Fibroblast of skin of scalp (primary cell): ENCODE measurements at regions not wholly inside any gene's neighbourhood (a gene's known extent, or its start where the extent isn't known, plus 50 kb on each side); places are given as distances from the start of the nearest gene placed in this dataset.
A peak's percentile ranks its signal among the peaks of the same experiment; 100 is the strongest.
"Not testable (repeated sequence)": the region's sequence is repeated elsewhere in the genome, so short reads cannot be mapped to it uniquely, and the experiment has no call there.

ENCODE experiments used
- DNase-seq: peaks from one replicate; pipeline ENCODE4 v3.0.0-alpha.2; 2013

DNA sequence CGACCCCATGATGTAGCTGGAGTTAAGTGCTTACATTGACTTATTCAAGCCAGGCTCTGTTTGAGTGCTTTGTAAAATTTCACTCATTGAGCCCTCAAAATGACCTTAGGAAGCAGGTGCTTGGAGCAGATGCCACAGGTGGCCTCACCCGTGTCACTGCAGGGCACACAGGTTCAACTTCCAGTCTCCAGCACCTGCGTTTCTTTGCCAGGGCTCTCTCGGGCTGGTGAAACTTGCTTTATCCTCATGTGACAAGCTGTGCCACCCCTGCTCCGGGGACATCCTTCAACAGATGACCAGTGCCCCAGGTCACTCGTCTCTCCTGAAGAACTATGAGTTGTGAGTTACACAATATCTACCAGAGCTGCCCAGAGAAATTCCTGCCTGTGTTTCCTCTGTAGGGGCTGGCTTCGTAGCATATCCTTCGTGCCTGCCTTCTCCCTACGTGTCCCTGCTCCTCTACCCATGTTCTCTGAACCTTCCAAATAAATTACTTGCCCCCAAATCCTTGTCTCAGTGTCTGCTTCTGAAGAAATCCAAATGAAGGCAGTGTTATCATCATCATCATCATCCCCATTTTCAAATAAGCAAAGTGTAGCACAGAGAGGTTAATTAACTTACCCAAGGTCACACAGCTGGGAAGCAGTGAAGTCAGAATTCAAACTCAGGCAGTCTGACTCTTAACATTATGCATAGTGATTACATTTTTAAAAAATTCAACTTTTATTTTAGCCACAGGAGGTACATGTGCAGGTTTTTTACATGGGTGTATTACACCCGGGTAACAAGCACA, 352.5 kb downstream of the NPIPA8 start:
- DNase-seq: no peak

DNA sequence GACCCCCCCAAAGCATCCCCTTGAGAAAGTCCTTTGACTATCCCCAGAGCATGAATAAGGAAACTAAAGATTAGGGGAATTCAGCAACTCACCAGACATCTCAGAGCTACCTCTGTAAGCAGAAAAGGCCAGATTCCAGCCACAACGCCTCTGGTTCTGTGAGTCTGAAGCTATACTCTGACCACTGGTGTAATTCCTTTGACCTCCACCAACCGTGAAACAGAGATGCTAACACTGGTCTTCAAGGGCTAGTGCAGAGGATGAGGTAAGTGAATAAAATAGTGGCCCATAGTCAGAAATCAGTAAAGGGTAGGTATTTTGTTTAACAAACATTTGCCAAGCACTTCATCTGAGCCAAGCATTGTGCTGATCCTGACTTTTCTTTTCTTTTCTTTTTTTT, 353.4 kb downstream of the NPIPA8 start:
- DNase-seq: no peak

DNA sequence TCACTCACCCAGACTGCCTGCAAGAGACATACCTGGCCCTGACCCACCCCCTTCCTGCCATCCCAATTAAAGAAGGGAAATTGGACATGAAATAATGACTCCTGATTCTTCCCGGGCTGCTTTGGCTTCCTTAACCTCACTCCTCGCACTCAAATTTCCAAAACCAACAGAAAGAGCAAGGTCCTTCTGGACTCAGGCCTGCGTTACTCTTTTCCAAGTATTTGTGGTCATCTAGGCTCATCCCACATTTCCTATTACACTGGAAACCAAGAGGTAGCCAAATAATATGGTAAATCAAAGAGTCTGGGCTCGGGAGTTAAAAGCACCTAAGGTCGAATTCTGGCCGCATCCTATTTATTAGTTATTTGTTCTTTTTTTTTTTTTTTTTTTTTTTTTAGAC, 359.3 kb downstream of the NPIPA8 start:
- no peak for DNase-seq

DNA sequence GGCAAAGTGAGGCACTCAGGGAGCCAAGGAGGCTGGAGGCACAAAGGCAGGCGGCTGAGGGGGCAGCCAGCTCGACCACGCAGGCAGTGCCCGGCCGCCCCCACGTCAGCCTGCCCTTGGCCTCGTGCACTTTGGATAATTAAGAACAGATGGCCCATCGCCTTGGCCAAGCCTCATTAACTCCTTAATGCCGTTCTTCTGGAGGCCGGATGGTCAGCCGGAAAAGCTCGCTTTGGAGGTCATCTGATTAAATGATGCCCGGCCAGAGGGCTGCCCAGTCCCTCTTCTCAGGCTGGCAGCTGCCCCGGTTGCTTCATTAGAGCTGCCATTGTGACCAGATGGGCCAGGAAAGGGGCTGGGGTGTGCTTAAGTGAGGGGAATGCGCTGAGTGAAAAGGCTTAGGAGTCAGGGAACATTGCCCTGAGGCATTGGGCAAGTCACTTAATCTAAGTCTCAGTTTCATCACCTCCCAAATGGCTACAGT, 364.0 kb downstream of the NPIPA8 start:
- no peak for DNase-seq

DNA sequence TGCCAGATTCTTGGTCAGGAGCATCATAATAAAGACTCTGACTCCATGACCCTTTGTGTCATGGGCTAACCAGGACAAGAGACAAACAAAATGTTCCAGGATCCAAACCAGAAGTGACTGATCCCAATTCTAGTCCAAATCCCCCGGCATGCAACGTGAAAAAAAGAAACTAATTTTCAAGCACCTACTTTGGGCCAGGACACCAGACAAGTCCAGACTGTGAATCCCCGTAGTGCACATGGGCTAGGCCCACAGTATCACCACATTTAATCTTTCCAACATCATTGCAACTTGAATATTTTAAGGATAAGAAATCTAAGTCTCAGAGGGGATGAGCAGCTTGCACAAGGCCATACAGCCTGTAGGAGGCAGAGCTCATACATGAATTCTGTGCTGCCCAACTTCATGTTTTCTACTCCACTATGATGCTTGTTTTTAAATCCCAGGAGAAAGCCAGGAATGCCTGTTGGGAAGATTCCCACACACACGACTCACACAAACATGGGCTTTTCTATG, 365.7 kb downstream of the NPIPA8 start:
- DNase-seq: peak; percentile 65

DNA sequence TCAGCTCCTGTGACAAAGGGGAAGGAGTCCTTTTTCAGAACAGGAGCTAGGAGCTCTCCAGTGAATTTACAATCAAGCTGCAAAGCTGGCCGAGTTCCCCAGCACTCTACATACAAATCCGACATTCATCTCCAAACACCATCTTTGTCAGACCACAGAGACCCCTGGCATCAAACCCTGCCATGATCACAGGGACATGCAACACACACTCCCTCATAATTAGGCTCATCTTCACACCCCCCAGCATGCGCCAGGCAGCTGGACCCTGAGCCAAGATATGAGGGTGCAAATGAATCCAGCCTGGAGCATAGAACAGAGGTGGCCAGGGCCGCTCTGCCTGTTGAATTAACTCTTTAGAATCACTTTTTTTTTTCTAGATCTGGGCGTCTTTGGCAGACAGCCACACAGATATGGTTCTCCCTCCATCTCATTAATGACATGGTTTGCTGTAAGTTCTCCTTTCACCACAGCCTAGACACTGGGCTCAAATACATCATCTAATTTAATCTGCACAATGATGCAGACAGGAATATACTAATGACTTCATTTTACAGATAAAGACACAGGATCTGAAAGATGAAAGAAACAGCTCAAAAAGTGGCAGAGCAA, 366.3 kb downstream of the NPIPA8 start:
- no peak for DNase-seq

DNA sequence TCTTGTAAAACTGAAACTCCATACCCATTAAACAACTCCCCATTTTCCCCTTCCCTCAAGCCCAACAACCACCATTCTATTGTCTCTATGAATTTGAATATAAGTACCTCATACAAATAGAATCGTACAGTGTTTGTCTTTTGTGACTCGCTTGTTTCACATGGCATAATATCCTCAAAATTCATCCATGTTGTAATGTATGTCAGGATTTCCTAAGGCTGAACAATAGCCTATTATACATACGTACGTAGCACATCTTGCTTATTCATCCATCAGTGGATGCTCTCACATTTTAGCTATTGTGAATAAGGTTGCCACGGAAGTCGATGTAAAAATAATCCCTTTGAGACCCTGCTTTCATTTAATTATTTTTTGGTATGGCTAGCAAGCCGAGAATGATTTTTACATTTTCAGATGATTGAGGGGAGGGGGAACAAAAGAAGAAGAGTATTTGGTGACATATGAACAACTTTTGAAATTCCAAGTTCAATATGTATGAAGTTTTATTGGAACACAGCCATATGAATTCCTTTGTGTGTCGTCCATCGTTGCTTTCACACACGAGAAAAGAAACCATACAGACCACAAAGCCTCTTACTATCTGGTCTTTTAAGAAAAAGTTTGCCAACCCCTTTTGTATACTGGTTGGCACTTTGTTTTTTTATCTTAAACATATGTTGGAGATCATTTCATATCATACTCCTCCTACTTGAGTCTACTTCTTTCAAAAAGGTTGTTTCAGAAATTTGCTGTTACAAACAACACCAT, 371.2 kb downstream of the NPIPA8 start:
- peak; percentile 55 for DNase-seq

DNA sequence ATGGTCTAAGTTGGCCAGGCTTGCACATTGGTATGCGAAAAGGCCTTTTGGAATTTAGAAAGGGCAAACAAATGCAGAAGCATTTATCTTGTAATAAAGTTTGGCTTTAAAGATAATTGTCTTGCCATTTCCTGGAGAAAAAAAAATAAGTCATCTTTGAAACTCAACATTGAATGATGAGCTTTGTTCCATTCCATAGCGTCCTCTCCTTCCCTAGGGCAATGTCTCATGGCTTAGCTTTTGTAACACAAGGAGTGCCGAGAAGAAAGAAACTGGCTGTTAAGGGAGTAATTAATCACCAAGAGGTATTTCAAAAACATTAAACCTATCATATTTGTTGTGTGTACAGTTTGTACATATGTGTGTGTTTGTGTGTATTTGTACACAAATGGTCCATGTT, 372.3 kb downstream of the NPIPA8 start:
- peak; percentile 11 for DNase-seq

DNA sequence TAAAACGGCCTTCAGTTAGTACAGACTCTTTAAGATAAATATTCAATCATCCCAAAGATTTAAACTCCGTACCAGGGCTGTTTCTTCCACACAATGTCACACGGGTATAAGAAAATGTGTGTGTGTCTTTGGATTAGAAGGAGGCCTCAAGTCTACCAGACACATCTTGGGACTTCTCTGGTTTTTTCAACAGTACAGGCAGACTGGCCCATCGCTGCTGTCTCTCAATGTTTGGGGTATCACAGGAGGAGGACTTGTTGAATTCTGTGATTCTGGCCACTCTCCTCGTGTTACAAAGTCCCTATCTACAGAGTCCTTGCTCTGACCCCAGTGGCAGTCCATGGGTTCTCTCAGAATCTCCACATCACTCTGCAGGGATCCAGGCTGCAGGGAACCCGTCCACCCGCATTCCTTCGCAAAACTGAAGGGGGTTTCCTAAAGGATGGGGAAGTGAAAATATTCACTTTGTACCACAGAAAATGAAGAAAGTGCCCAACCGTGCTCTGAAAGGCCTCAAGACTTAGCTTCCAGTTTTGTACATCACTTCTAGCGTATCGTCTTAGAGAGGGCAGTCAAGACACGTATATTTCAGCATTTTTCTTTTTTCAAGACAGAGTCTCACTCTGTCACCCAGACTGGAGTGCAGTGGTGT, 373.2 kb downstream of the NPIPA8 start:
- no peak for DNase-seq

DNA sequence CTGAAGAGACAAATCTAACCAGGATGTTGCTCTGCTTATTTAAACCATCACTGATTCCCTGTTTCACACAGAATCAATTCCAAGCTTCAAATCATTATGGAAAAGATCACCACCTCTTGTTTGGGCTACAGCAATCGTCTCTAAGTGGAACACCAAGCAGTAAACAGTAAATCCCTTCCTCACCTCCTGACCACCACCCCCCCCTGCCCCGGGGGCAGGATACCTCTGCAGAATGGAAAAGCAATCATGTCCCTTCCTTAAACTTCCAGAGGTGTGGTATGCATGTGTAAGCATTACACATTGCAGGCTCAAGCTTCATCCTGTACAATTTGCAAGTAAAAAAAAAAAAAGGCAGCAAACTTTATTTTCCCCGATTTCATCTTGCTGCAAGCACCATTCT, 373.8 kb downstream of the NPIPA8 start:
- no peak for DNase-seq

DNA sequence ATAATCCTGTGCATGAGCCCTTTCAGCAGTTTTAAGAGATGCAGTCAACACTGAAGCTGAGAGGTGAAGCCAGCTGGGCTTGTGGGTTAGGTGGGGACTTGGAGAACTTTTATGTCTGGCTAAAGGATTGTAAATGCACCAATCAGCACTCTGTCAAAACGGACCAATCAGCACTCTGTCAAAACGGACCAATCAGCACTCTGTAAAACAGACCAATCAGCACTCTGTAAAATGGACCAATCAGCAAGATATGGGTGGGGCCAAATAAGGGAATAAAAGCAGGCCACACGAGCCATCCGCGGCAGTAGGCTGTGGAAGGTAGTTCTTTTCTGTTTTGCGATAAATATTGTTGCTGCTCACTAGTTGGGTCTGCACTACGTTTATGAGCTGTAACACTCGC, 374.7 kb downstream of the NPIPA8 start:
- DNase-seq: not testable (repeated sequence)

DNA sequence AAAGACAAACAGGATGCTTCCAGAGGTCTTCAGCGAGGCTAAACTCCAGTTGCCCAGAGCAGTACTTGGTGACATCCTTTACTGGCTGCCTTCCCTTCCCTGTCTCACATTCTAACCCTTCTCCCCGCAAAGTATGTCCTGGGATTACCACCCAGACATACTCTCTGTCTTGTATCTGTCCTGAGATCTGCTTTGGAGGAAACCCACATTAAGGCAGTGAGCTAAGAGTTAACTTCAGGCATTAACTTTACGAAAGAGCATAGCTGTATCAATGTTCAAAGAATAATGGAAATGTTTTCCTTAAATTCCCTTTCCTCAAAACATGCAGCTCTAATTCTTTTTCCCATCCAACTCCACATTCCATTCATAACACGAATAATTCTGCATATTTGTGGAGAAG, 385.2 kb downstream of the NPIPA8 start:
- DNase-seq: peak; percentile 74

DNA sequence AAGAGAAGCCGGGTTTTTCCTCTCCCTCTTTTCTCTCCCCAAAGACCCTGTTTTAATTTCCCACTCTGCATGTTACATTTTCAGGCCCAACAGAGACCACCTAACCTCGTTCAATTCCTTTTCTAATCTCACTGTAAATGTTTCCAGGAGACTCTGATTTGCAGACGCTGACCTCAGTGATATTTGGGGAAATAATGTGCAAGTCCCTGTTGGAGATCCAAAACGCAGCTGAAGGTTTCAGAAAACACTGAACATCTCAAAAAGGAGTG, 386.6 kb downstream of the NPIPA8 start:
- DNase-seq: no peak

DNA sequence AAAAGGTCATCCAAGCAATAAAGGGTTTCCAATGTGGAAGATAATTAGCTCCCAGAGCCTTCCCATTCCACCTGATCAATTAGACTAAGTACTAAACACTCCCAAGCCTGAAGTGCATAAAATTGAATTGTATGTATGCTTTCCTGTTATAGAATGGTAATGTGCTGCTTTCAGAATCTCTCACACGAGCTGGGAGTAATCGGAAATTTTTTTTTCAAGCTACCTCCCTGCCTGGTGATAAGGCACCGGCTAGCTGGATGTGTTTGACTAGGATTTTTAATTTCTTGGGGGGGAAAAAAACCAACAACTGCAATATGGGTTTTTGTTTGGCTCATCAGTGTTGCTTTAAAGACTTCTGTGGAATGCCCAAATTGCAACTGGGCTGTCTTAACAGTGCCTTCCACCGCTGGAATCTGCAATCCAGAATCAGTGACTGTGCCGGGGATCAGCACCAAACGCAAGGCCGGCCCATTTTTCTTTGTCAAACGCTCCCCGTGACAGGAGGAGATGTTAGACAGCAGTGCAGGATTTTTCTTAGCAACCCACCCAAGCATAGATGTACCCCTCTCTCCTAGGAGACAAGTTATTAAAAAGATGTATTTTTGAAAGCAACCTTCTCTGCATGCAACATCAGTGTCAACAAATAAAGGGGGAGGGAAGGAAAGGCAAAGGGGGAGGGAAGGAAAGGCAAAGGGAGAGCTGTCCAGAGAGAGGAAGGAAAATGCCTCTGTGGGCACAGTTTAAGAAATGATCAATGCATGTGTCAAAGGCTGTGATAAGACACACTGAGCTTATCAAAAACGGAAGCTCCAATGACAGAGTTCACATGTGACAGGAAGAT, 387.2 kb downstream of the NPIPA8 start:
- no peak for DNase-seq

DNA sequence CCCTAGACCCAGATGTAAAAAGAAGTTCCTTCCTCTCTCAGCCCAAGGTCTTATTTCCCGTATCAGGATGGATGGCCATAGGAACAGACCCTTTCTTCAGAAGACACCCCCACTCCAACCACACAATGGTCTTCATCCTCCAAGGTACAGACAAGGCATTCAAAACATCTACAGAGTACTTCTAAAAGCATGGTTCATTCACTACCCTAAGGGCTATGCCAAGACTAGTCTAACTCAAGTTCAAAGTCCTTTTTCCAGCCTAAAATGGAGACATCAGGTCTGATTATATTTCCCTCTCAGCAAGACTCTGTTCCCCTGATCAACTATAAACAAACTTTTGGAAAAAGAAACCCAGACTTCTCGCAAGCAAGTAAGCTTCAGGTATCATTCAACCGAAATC, 388.9 kb downstream of the NPIPA8 start:
- no peak for DNase-seq

DNA sequence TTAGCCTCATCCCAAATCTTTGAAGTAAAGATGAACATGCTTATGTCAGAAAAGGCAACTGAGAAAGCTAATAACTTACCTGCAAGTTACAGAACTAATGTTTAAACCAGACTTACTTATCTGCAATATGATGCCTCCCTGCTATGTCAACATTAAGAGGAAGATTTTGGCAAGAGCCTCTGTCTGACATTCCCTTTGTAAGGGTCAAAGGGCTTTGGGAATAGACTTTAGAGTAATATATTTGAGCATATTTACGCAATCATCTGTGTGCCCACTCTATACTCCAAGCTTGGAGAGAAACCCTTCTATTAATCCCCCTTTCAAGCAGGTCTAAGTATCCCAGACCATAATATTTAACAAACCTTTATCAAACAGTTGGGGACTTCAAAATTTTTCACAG, 389.4 kb downstream of the NPIPA8 start:
- no peak for DNase-seq

DNA sequence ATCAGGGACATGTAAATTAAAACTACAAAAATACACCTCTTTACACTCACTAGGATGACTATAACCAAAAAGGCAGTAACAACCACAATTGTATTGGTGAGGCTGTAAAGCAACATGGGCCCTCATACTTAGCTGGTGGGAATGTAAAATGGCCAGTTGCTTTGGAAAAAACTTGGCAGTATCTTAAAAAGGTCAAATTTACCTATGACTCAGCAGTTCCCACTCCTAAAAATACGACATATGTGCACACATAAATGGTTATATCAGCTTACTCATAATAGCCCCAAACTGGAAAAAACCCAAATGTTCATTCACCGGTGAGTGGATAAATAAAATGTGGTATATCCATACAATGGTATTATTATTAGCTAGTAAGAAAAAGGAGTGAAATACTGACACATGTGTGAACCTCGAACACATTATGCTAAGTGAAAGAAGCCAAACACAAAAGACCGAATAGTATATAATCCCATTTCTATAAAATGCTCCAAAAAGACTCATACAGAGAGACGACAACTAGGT, 391.4 kb downstream of the NPIPA8 start:
- peak; percentile 21 for DNase-seq

DNA sequence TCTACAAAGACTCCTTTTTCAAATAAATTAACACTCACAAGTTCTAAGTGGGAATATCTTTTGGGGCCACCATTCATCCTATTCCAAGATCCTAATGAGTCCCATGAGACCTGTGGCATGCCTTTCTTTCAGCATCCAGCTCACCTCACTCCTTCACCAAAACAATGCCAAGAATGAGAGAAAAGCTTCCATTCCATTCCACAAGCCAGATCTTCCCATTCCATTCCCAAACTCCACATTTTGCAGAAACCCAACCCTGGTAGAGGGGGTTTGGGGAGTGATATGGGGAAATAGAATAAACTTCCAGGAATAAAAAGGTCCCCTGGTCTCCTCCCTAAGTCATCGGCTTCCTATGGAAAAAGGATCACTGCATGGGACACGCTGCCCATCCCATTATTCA, 392.2 kb downstream of the NPIPA8 start:
- DNase-seq: peak; percentile 31

DNA sequence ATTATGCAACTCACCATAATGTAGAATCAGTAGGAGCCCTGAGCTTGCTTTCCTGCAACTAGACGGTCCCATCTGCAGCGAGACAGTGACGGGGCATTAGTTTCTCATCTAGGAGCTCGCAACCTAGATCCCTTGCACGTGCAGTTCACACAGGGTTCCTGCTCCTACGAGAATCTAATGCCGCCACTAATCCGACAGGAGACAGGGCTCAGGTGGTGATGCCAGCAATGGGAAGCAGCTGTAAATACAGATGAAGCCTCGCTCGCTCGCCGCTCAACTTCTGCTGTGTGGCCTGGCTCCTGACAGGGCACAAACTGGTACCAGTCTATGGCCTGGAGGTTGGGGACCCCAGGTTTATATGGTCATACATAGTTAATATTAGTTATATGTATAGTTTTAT, 394.5 kb downstream of the NPIPA8 start:
- no peak for DNase-seq

DNA sequence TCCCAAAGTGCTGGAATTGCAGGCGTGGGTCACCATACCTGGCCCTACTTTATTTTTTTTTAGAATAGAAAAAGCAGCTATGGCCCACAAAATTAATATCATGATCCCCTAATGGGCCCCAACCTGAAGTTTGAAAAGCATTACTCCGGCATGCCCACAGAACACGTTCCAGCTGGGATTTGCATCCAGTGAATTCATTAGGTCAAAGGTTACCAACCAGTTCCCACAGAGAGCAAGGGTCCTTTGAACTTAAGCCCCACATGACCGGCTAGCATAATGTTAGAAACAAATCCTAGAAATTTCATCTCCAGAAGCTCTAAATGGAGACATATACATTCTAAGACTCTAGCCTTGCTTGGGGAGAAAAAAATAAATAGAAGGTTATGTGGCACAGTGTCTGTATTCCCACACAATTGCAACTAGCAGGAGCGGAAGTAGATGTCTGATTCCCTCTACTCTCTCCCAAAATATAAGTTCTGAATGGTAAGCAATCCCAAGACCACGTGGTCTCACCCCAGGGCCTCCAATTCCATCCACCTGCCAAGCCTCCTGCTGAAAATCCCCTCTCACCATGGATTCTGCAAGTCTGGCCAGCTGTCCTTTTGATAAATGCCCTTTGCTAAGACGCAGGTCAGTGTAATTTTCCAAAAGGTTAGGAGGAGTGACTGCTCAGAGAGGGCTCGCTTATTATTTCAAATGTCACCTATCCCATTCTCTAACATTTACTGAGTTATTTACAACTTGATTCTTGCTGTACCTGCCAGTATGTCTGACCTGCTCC, 395.8 kb downstream of the NPIPA8 start:
- no peak for DNase-seq

DNA sequence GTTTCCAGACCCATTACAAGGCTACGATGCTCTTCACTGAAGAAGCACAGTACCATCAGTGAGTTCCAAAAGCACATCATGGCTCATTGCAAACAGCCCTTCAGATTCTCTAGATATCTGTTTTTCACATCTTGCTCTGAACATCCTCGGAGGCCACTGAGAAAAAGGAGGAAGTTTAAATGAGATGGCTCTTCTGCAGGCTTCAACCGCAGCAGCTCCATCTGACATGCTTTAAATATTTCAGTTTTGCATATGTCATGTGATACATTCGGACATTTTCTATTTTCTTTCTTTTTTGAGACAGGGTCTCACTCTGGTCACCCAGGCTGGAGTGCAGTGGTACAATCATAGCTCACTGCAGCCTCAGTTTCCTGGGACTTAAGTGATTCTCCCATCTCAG, 396.8 kb downstream of the NPIPA8 start:
- DNase-seq: no peak
